SU-DHL-6 (cell line): ENCODE measurements at regions not wholly inside any gene's neighbourhood (a gene's known extent, or its start where the extent isn't known, plus 50 kb on each side); places are given as distances from the start of the nearest gene placed in this dataset.
"Not testable (repeated sequence)": the region's sequence is repeated elsewhere in the genome, so short reads cannot be mapped to it uniquely, and the experiment has no call there.

Experiments
- CTCF ChIP-seq: fragments of 200-600 bp; sonication (generic); IDR thresholded peaks from one replicate; pipeline ENCODE4 v1.5.1; 2017; ENCODE audit warnings: antibody characterized with exemption, mild to moderate bottlenecking, low read length, moderate library complexity; ENCODE audit not compliant: insufficient read depth, poor library complexity, severe bottlenecking
- EZH2phosphoT487 ChIP-seq: fragments of 200-600 bp; sonication (generic), shearing (Covaris generic); conservative IDR thresholded peaks from 2 replicates; pipeline ENCODE4 v1.6.1; 2018; ENCODE audit warnings: mild to moderate bottlenecking, antibody characterized with exemption, low read length, moderate library complexity, mixed read lengths

- TF ChIP-seq CTCF, EZH2phosphoT487: not testable (repeated sequence)
These were observed 51.4 kb upstream of the ANKH start for GRCh38 chr5:14922952-14923351.
